ENCODE measurements at regions not wholly inside any gene's neighbourhood (a gene's known extent, or its start where the extent isn't known, plus 50 kb on each side); places are given as distances from the start of the nearest gene placed in this dataset.

- Mint-ChIP-seq H3K4me3 (no peak overlapping the region), H3K27ac (no peak overlapping the region), H3K36me3 (ENCODE audit: low read depth) (no peaks in the 10 kb centered on the region), H3K9me3 (no peaks in the 10 kb centered on the region), H3K27me3 (no peaks in the 10 kb centered on the region), H3K4me1 (ENCODE audit: low read depth) (no peaks in the 10 kb centered on the region)
- no peak for DNase-seq
These were observed 245.0 kb upstream of the RAB6C start for GRCh38 chr2:129734343-129735034.

GRCh38 chr2:129735576-129735975 is 243.9 kb upstream of the RAB6C start:
- DNase-seq, result no peak
- no peaks in the 10 kb centered on the region for H3K36me3 Mint-ChIP-seq (ENCODE audit: low read depth)
- H3K27ac Mint-ChIP-seq, result no peak overlapping the region
- no peaks in the 10 kb centered on the region for H3K4me1 Mint-ChIP-seq (ENCODE audit: low read depth)
- H3K4me3 Mint-ChIP-seq, result no peak overlapping the region
- no peaks in the 10 kb centered on the region for H3K27me3 Mint-ChIP-seq
- no peaks in the 10 kb centered on the region for H3K9me3 Mint-ChIP-seq

GRCh38 chr2:129737660-129738527 is 241.6 kb upstream of the RAB6C start:
- Mint-ChIP-seq H3K36me3 (ENCODE audit: low read depth) (no peaks in the 10 kb centered on the region), H3K9me3 (no peaks in the 10 kb centered on the region), H3K27ac (no peak overlapping the region), H3K4me1 (ENCODE audit: low read depth) (no peaks in the 10 kb centered on the region), H3K27me3 (no peaks in the 10 kb centered on the region), H3K4me3 (no peak overlapping the region)
- no peak for DNase-seq

- H3K36me3 Mint-ChIP-seq (ENCODE audit: low read depth), result no peaks in the 10 kb centered on the region
- no peak overlapping the region for H3K27ac Mint-ChIP-seq
- no peak overlapping the region for H3K4me3 Mint-ChIP-seq
- H3K27me3 Mint-ChIP-seq, result no peaks in the 10 kb centered on the region
- no peak for DNase-seq
- no peaks in the 10 kb centered on the region for H3K4me1 Mint-ChIP-seq (ENCODE audit: low read depth)
- no peaks in the 10 kb centered on the region for H3K9me3 Mint-ChIP-seq
These were observed 240.7 kb upstream of the RAB6C start for GRCh38 chr2:129738799-129739198.

GRCh38 chr2:129740504-129740903 is 239.0 kb upstream of the RAB6C start:
- peaks cover under 1% of the 10 kb centered on the region for H3K27me3 Mint-ChIP-seq
- H3K4me1 Mint-ChIP-seq (ENCODE audit: low read depth), result no peaks in the 10 kb centered on the region
- H3K36me3 Mint-ChIP-seq (ENCODE audit: low read depth), result no peaks in the 10 kb centered on the region
- no peak overlapping the region for H3K27ac Mint-ChIP-seq
- DNase-seq, result no peak
- H3K4me3 Mint-ChIP-seq, result no peak overlapping the region
- no peaks in the 10 kb centered on the region for H3K9me3 Mint-ChIP-seq

GRCh38 chr2:129741165-129741564 is 238.3 kb upstream of the RAB6C start:
- Mint-ChIP-seq H3K4me3 (no peak overlapping the region), H3K9me3 (no peaks in the 10 kb centered on the region), H3K36me3 (ENCODE audit: low read depth) (no peaks in the 10 kb centered on the region), H3K27ac (no peak overlapping the region), H3K27me3 (peaks cover 3% of the 10 kb centered on the region), H3K4me1 (ENCODE audit: low read depth) (no peaks in the 10 kb centered on the region)
- no peak for DNase-seq

GRCh38 chr2:129741623-129742022 is 237.8 kb upstream of the RAB6C start:
- H3K4me1 Mint-ChIP-seq (ENCODE audit: low read depth), result no peaks in the 10 kb centered on the region
- no peak for DNase-seq
- no peak overlapping the region for H3K4me3 Mint-ChIP-seq
- H3K9me3 Mint-ChIP-seq, result no peaks in the 10 kb centered on the region
- H3K36me3 Mint-ChIP-seq (ENCODE audit: low read depth), result no peaks in the 10 kb centered on the region
- H3K27ac Mint-ChIP-seq, result no peak overlapping the region
- H3K27me3 Mint-ChIP-seq, result peaks cover 8% of the 10 kb centered on the region

- Mint-ChIP-seq H3K9me3 (no peaks in the 10 kb centered on the region), H3K27ac (no peak overlapping the region), H3K36me3 (ENCODE audit: low read depth) (no peaks in the 10 kb centered on the region), H3K4me1 (ENCODE audit: low read depth) (no peaks in the 10 kb centered on the region), H3K27me3 (peaks cover 11% of the 10 kb centered on the region), H3K4me3 (no peak overlapping the region)
- DNase-seq, result no peak
These were observed 236.9 kb upstream of the RAB6C start for GRCh38 chr2:129742415-129743180.

GRCh38 chr2:129744141-129744540 is 235.3 kb upstream of the RAB6C start:
- Mint-ChIP-seq H3K27me3 (peaks cover 11% of the 10 kb centered on the region), H3K4me3 (no peak overlapping the region), H3K27ac (no peak overlapping the region), H3K36me3 (ENCODE audit: low read depth) (no peaks in the 10 kb centered on the region), H3K9me3 (no peaks in the 10 kb centered on the region), H3K4me1 (ENCODE audit: low read depth) (no peaks in the 10 kb centered on the region)
- DNase-seq, result no peak

- DNase-seq, result no peak
- H3K4me1 Mint-ChIP-seq (ENCODE audit: low read depth), result no peaks in the 10 kb centered on the region
These were observed 234.8 kb upstream of the RAB6C start for GRCh38 chr2:129744649-129745048.

GRCh38 chr2:129747500-129748125 is 231.9 kb upstream of the RAB6C start:
- DNase-seq, result no peak
- Mint-ChIP-seq H3K27me3 (peaks cover 11% of the 10 kb centered on the region), H3K36me3 (ENCODE audit: low read depth) (no peaks in the 10 kb centered on the region), H3K9me3 (no peaks in the 10 kb centered on the region), H3K27ac (no peak overlapping the region), H3K4me1 (ENCODE audit: low read depth) (no peaks in the 10 kb centered on the region), H3K4me3 (no peak overlapping the region)

More at GRCh38 chr2:129744649-129745048, 234.8 kb upstream of the RAB6C start:
- no peaks in the 10 kb centered on the region for H3K9me3 Mint-ChIP-seq
- H3K4me3 Mint-ChIP-seq, result no peak overlapping the region
- no peak overlapping the region for H3K27ac Mint-ChIP-seq
- no peaks in the 10 kb centered on the region for H3K36me3 Mint-ChIP-seq (ENCODE audit: low read depth)
- peaks cover 11% of the 10 kb centered on the region for H3K27me3 Mint-ChIP-seq

GRCh38 chr2:129748250-129748649 is 231.2 kb upstream of the RAB6C start:
- Mint-ChIP-seq H3K4me1 (ENCODE audit: low read depth) (no peaks in the 10 kb centered on the region), H3K9me3 (no peaks in the 10 kb centered on the region), H3K27me3 (peaks cover 11% of the 10 kb centered on the region), H3K4me3 (no peak overlapping the region), H3K27ac (no peak overlapping the region), H3K36me3 (ENCODE audit: low read depth) (no peaks in the 10 kb centered on the region)
- DNase-seq, result no peak

GRCh38 chr2:129748653-129749052 is 230.8 kb upstream of the RAB6C start:
- DNase-seq, result no peak
- Mint-ChIP-seq H3K27me3 (peaks cover 11% of the 10 kb centered on the region), H3K27ac (no peak overlapping the region), H3K9me3 (no peaks in the 10 kb centered on the region), H3K4me3 (no peak overlapping the region), H3K36me3 (ENCODE audit: low read depth) (no peaks in the 10 kb centered on the region), H3K4me1 (ENCODE audit: low read depth) (no peaks in the 10 kb centered on the region)

GRCh38 chr2:129751409-129751808 is 228.1 kb upstream of the RAB6C start:
- Mint-ChIP-seq H3K36me3 (ENCODE audit: low read depth) (no peaks in the 10 kb centered on the region), H3K9me3 (no peaks in the 10 kb centered on the region), H3K27ac (no peak overlapping the region), H3K4me3 (no peak overlapping the region), H3K4me1 (ENCODE audit: low read depth) (no peaks in the 10 kb centered on the region), H3K27me3 (peaks cover 5% of the 10 kb centered on the region)
- DNase-seq, result no peak
